Body of pancreas (tissue), 4 donors: ENCODE measurements at regions not wholly inside any gene's neighbourhood (a gene's known extent, or its start where the extent isn't known, plus 50 kb on each side); places are given as distances from the start of the nearest gene placed in this dataset.

Source experiments
- CTCF ChIP-seq, 7 experiments: fragments of 450-650 bp in 4 of 7; fragments of 200-600 bp in 3 of 7; sonication (generic) in 3 of 7; IDR thresholded peaks; one replicate each; pipeline ENCODE4 v1.5.1; 2016 to 2019; ENCODE audit warnings: antibody characterized with exemption in 7 of 7
- POLR2A ChIP-seq, 3 donors: fragments of 450-650 bp; IDR thresholded peaks; one replicate each; pipeline ENCODE4 v1.6.1; 2016; ENCODE audit warnings: antibody characterized with exemption in 3 of 3, mild to moderate bottlenecking in 2 of 3

GRCh38 chr4:125527681-125528080, 212.9 kb downstream of the FAT4 start:
- TF ChIP-seq CTCF (IDR thresholded peaks at IDR 0.05), result no peak
- TF ChIP-seq POLR2A (IDR thresholded peaks at IDR 0.05), result no peak
